ENCODE measurements at regions not wholly inside any gene's neighbourhood (a gene's known extent, or its start where the extent isn't known, plus 50 kb on each side); places are given as distances from the start of the nearest gene placed in this dataset.
"Not testable (repeated sequence)": the region's sequence is repeated elsewhere in the genome, so short reads cannot be mapped to it uniquely, and the experiment has no call there.

- no peak for FAIRE-seq
- no peak for DNase-seq (ENCODE audit: low spot score)
Measured at GRCh38 chrX:37509349-37509748, 62.1 kb upstream of the LANCL3 start.

- DNase-seq (ENCODE audit: low spot score); FAIRE-seq: not testable (repeated sequence)
Measured at GRCh38 chrX:37516512-37516911, 54.9 kb upstream of the LANCL3 start.

- FAIRE-seq; DNase-seq (ENCODE audit: low spot score): not testable (repeated sequence)
Measured at GRCh38 chrX:37519261-37519660, 52.2 kb upstream of the LANCL3 start.

GRCh38 chrX:37520860-37521450 is 50.5 kb upstream of the LANCL3 start:
- peak; percentile 3 for DNase-seq (ENCODE audit: low spot score)
- FAIRE-seq, result not testable (repeated sequence)
